DND-41 (cell line): ENCODE measurements at regions not wholly inside any gene's neighbourhood (a gene's known extent, or its start where the extent isn't known, plus 50 kb on each side); places are given as distances from the start of the nearest gene placed in this dataset.

Experiments
- CTCF ChIP-seq: IDR thresholded peaks from 2 replicates; pipeline ENCODE4 v1.5.1; 2012; ENCODE audit warnings: borderline replicate concordance, low read length, moderate library complexity, mild to moderate bottlenecking; ENCODE audit not compliant: poor library complexity, severe bottlenecking; ENCODE audit errors: extremely low read depth
- EZH2 ChIP-seq: IDR thresholded peaks from 3 replicates; pipeline ENCODE4 v1.6.1; 2012; ENCODE audit warnings: borderline replicate concordance, low read depth, mild to moderate bottlenecking, moderate library complexity, low read length, inconsistent platforms; ENCODE audit not compliant: severe bottlenecking

- TF ChIP-seq CTCF (no peak), EZH2 (no peak)
Observed at GRCh38 chr4:18077808-18078207, 56.3 kb upstream of the LCORL start.
